HG02763 (cell line): ENCODE measurements at regions not wholly inside any gene's neighbourhood (a gene's known extent, or its start where the extent isn't known, plus 50 kb on each side); places are given as distances from the start of the nearest gene placed in this dataset.

ENCODE experiments used
- ATAC-seq: cut with Tn5 transposase; IDR thresholded peaks from one replicate; pipeline ENCODE4 v1.9.1; 2021; ENCODE audit warnings: mild to moderate bottlenecking, moderate library complexity; ENCODE audit not compliant: unreplicated experiment

- ATAC-seq: no peak
Observed at GRCh38 chr2:129721236-129721635, 258.2 kb upstream of the RAB6C start.

- ATAC-seq: no peak
Observed at GRCh38 chr2:129721846-129722245, 257.6 kb upstream of the RAB6C start.

- no peak for ATAC-seq
Observed at GRCh38 chr2:129722306-129723019, 257.0 kb upstream of the RAB6C start.

- ATAC-seq: no peak
Observed at GRCh38 chr2:129723277-129724020, 256.0 kb upstream of the RAB6C start.

- ATAC-seq: no peak
Observed at GRCh38 chr2:129724021-129724757, 255.3 kb upstream of the RAB6C start.

- ATAC-seq: no peak
Observed at GRCh38 chr2:129726216-129726615, 253.2 kb upstream of the RAB6C start.

- ATAC-seq: no peak
Observed at GRCh38 chr2:129727286-129727685, 252.2 kb upstream of the RAB6C start.

- ATAC-seq: no peak
Observed at GRCh38 chr2:129728035-129728972, 251.2 kb upstream of the RAB6C start.

- ATAC-seq: no peak
Observed at GRCh38 chr2:129729011-129729410, 250.5 kb upstream of the RAB6C start.

GRCh38 chr2:129729646-129730045 is 249.8 kb upstream of the RAB6C start:
- ATAC-seq: no peak

- ATAC-seq: no peak
Observed at GRCh38 chr2:129730979-129731378, 248.5 kb upstream of the RAB6C start.

- ATAC-seq: no peak
Observed at GRCh38 chr2:129731907-129732629, 247.4 kb upstream of the RAB6C start.

- no peak for ATAC-seq
Observed at GRCh38 chr2:129732630-129733026, 246.8 kb upstream of the RAB6C start.

GRCh38 chr2:129733041-129733440 is 246.4 kb upstream of the RAB6C start:
- ATAC-seq: no peak

- no peak for ATAC-seq
Observed at GRCh38 chr2:129733579-129733978, 245.9 kb upstream of the RAB6C start.

GRCh38 chr2:129734343-129735034 is 245.0 kb upstream of the RAB6C start:
- no peak for ATAC-seq

- no peak for ATAC-seq
Observed at GRCh38 chr2:129735576-129735975, 243.9 kb upstream of the RAB6C start.

- ATAC-seq: no peak
Observed at GRCh38 chr2:129737660-129738527, 241.6 kb upstream of the RAB6C start.
